ENCODE measurements at regions not wholly inside any gene's neighbourhood (a gene's known extent, or its start where the extent isn't known, plus 50 kb on each side); places are given as distances from the start of the nearest gene placed in this dataset.

DNA sequence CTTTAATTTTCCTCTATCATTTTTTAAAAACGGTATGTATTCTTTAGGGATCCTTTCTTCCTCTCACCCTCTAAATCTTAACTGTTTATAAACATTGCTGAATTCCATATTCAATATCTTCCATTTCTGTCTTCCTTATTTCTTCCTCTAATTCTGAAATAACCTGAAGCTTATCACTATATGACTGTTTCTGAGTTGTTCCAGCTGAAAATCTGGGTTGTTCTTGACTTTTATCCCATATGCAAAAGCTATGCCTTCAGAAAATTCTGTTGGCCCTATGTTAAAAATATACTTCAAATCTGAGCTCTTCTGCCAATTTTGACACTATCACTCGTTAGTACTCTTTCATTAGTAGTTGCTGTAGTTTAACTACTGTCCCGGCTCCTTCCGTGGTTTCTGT, 970.3 kb downstream of the BCL11B start:
- H3K4me1 ChIP-seq = no peaks in the 10 kb centered on the region
- no peak overlapping the region for H3K4me3 ChIP-seq (ENCODE audit: low read depth, low read length)
- no peak overlapping the region for H3K4me2 ChIP-seq (ENCODE audit: low read length)
- TF ChIP-seq, protein P1, sequence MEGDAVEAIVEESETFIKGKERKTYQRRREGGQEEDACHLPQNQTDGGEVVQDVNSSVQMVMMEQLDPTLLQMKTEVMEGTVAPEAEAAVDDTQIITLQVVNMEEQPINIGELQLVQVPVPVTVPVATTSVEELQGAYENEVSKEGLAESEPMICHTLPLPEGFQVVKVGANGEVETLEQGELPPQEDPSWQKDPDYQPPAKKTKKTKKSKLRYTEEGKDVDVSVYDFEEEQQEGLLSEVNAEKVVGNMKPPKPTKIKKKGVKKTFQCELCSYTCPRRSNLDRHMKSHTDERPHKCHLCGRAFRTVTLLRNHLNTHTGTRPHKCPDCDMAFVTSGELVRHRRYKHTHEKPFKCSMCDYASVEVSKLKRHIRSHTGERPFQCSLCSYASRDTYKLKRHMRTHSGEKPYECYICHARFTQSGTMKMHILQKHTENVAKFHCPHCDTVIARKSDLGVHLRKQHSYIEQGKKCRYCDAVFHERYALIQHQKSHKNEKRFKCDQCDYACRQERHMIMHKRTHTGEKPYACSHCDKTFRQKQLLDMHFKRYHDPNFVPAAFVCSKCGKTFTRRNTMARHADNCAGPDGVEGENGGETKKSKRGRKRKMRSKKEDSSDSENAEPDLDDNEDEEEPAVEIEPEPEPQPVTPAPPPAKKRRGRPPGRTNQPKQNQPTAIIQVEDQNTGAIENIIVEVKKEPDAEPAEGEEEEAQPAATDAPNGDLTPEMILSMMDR (IDR thresholded peaks at IDR 0.05) = no peak
- H3K36me3 ChIP-seq (ENCODE audit: control insufficient read depth, insufficient read depth, low read length) = no peaks in the 10 kb centered on the region
- no peaks in the 10 kb centered on the region for H3K27me3 ChIP-seq (ENCODE audit: control insufficient read depth, insufficient read depth, low read length)
- no peaks in the 10 kb centered on the region for H3K9me3 ChIP-seq (ENCODE audit: control insufficient read depth, low read length)
- H3K27ac ChIP-seq = no peak overlapping the region
- H2AFZ ChIP-seq = no peak overlapping the region
- no peaks in the 10 kb centered on the region for H3K79me2 ChIP-seq
- no peak overlapping the region for H3K9ac ChIP-seq

DNA sequence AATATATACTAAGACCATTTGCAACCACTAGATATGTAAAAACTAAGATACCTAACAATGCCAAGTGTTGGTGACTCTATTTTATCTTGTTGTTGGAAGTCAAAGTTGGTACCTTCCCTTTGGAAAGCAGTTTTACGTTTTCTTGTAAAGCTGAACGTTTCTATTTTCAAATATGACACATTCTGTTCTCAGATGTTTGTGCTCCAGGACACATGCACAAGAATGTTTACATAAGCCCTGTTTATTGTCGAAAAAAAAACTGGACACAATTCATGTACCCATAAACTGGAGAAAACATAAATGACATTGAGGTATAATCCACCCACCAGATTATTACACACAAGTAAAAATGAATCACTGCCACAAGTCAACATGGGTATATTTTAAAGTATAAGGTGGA, 967.4 kb downstream of the BCL11B start:
- Histone ChIP-seq H3K27ac (no peak overlapping the region), H3K4me3 (ENCODE audit: low read depth, low read length) (no peak overlapping the region), H3K79me2 (no peaks in the 10 kb centered on the region), H3K9ac (no peak overlapping the region), H2AFZ (no peak overlapping the region), H3K36me3 (ENCODE audit: control insufficient read depth, insufficient read depth, low read length) (no peaks in the 10 kb centered on the region), H3K27me3 (ENCODE audit: control insufficient read depth, insufficient read depth, low read length) (no peaks in the 10 kb centered on the region), H3K4me1 (no peaks in the 10 kb centered on the region), H3K9me3 (ENCODE audit: control insufficient read depth, low read length) (no peaks in the 10 kb centered on the region), H3K4me2 (ENCODE audit: low read length) (no peak overlapping the region)
- TF ChIP-seq, protein P1 (IDR thresholded peaks at IDR 0.05) = no peak

DNA sequence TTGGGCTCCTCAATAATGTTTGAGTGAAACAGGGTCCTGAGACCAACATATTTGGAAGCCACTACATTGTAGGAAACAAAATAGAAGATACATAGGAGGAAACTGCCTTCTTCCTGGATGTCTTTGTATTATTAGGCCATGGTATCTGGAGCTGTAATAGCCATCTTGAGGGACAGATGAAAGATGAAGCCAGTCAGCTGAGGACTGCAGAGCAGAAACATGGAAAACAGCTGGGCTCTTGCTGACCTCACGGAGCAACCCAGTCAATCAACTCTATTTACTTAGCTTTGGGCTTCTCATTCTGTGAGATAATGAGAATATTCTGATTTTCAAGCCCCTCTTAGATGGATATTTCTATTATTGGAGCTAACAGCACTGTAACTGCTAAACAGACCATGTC, 962.4 kb downstream of the BCL11B start:
- no peaks in the 10 kb centered on the region for H3K36me3 ChIP-seq (ENCODE audit: control insufficient read depth, insufficient read depth, low read length)
- no peaks in the 10 kb centered on the region for H3K9me3 ChIP-seq (ENCODE audit: control insufficient read depth, low read length)
- H3K4me3 ChIP-seq (ENCODE audit: low read depth, low read length) = no peak overlapping the region
- H3K79me2 ChIP-seq = no peaks in the 10 kb centered on the region
- H3K4me2 ChIP-seq (ENCODE audit: low read length) = no peak overlapping the region
- no peak overlapping the region for H3K9ac ChIP-seq
- no peaks in the 10 kb centered on the region for H3K27me3 ChIP-seq (ENCODE audit: control insufficient read depth, insufficient read depth, low read length)
- no peak overlapping the region for H2AFZ ChIP-seq
- TF ChIP-seq, protein P1 (IDR thresholded peaks at IDR 0.05) = no peak
- H3K27ac ChIP-seq = no peak overlapping the region
- H3K4me1 ChIP-seq = no peaks in the 10 kb centered on the region

DNA sequence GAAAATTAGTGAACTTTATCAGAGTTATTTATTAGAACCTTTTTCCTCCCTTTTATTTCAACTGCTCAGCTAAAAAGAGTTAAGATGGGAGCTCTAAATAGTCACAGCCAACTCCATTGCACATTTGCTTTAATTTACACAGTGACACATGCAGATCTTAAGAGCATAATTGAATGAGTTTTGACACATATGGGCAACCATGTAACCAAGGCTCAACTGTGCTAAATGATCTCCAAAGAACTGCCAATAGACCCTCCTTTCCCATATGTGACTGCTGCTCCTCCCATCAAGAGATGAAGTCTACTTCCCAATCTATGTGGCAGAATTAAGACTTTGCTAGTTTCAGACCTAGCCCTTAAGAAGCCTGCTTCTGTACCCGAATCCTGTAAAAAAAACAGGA, 960.0 kb downstream of the BCL11B start:
- Histone ChIP-seq H3K4me2 (ENCODE audit: low read length) (no peak overlapping the region), H3K79me2 (no peaks in the 10 kb centered on the region), H2AFZ (no peak overlapping the region), H3K36me3 (ENCODE audit: control insufficient read depth, insufficient read depth, low read length) (no peaks in the 10 kb centered on the region), H3K9ac (no peak overlapping the region), H3K4me1 (no peaks in the 10 kb centered on the region), H3K4me3 (ENCODE audit: low read depth, low read length) (no peak overlapping the region), H3K9me3 (ENCODE audit: control insufficient read depth, low read length) (no peaks in the 10 kb centered on the region), H3K27ac (no peak overlapping the region), H3K27me3 (ENCODE audit: control insufficient read depth, insufficient read depth, low read length) (no peaks in the 10 kb centered on the region)
- TF ChIP-seq, protein P1 (IDR thresholded peaks at IDR 0.05) = no peak

DNA sequence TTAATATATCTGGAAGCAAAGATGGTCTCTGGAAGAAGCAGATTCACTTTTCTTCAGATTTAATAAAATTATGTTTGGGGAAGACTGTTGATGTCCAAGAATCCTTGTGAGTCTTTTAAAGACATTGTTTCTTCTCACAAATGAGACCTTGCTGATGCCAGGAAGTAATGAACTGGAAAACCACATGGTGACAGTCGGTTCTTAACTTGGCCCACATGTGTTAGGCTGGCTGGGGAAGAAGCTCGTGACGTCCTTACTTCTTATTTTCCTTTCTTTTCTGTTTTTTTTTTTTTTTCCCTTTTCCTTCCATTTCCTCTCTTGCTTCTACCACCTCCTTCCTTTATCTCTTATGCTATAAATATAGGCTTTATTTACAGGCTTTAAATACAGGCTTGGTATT, 950.2 kb downstream of the BCL11B start:
- H3K4me1 ChIP-seq = no peaks in the 10 kb centered on the region
- H2AFZ ChIP-seq = no peak overlapping the region
- TF ChIP-seq, protein P1 (IDR thresholded peaks at IDR 0.05) = no peak

More for the DNA sequence above, 950.2 kb downstream of the BCL11B start:
- Histone ChIP-seq H3K9me3 (ENCODE audit: control insufficient read depth, low read length) (no peaks in the 10 kb centered on the region), H3K4me2 (ENCODE audit: low read length) (no peak overlapping the region), H3K9ac (no peak overlapping the region), H3K27me3 (ENCODE audit: control insufficient read depth, insufficient read depth, low read length) (no peaks in the 10 kb centered on the region), H3K36me3 (ENCODE audit: control insufficient read depth, insufficient read depth, low read length) (no peaks in the 10 kb centered on the region), H3K4me3 (ENCODE audit: low read depth, low read length) (no peak overlapping the region), H3K27ac (no peak overlapping the region), H3K79me2 (no peaks in the 10 kb centered on the region)
